ENCODE measurements at regions not wholly inside any gene's neighbourhood (a gene's known extent, or its start where the extent isn't known, plus 50 kb on each side); places are given as distances from the start of the nearest gene placed in this dataset.

DNA sequence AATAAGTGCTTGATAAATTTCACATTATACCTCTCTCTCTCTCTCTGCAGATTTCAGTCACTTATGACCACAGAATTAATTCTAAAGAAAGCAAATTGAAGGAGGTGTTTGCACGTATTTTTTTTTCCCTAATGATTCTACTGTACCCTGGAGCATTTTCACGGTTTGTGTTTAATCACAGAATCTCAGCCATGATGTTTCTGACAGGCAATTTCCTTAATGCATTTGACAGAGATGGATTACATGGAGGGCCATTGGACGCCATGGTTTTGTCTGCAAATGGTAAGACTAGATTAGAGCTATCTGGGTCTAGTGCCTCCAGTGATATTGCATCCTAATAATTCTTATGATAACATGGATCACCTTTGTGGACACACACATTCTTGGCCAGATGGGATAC lies 147.5 kb upstream of the RBFOX1 start:
- TF ChIP-seq POLR2A (IDR thresholded peaks at IDR 0.05; ENCODE audit: extremely low read depth, insufficient read length): no peak
- no peak for DNase-seq (ENCODE audit: low read depth)
- H3K4me3 ChIP-seq (ENCODE audit: low read depth, low read length): no peak overlapping the region

- no peak overlapping the region for H3K4me3 ChIP-seq (ENCODE audit: low read depth, low read length)
- TF ChIP-seq MYC (IDR thresholded peaks at IDR 0.05; ENCODE audit: low read depth, low read length): no peak
- DNase-seq (ENCODE audit: low read depth): no peak
Observed at GRCh38 chr16:7183768-7184167, 148.9 kb upstream of the RBFOX1 start.

- TF ChIP-seq MYC (IDR thresholded peaks at IDR 0.05; ENCODE audit: low read depth, low read length) (no peak), CTCF (IDR thresholded peaks at IDR 0.05; ENCODE audit: low read depth, low read length) (no peak), POLR2A (IDR thresholded peaks at IDR 0.05; ENCODE audit: extremely low read depth, insufficient read length) (no peak)
- TF ChIP-seq, protein P1, sequence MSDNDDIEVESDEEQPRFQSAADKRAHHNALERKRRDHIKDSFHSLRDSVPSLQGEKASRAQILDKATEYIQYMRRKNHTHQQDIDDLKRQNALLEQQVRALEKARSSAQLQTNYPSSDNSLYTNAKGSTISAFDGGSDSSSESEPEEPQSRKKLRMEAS (IDR thresholded peaks at IDR 0.05; ENCODE audit: low read depth, low read length): no peak
Observed at GRCh38 chr16:7182510-7183109, 150.0 kb upstream of the RBFOX1 start.

DNA sequence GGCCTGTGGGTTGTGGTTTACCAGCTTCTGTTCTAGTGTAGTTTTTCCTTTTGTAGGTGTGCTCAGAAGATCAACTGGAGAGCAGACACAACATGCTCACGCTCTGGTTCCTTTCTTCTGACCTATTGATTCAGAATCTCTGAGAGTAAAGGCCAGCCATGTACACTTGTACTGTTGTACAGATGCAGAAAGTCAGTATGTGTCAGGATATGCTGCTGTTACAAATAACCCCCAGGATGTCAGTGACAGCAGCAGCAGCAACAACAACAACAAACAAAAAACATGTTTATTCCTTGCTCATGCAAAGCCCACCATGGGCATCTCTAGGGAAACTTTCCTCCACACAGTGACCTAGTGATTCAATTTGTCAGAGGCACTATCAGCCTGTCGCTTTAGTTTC lies 154.8 kb upstream of the RBFOX1 start:
- H3K4me3 ChIP-seq (ENCODE audit: low read depth, low read length): no peak overlapping the region
- DNase-seq (ENCODE audit: low read depth): no peak
- no peak for TF ChIP-seq MYC (IDR thresholded peaks at IDR 0.05; ENCODE audit: low read depth, low read length)
- no peak for TF ChIP-seq CTCF (IDR thresholded peaks at IDR 0.05; ENCODE audit: low read depth, low read length)
- TF ChIP-seq, protein P1 (IDR thresholded peaks at IDR 0.05; ENCODE audit: low read depth, low read length): no peak
- TF ChIP-seq POLR2A (IDR thresholded peaks at IDR 0.05; ENCODE audit: extremely low read depth, insufficient read length): no peak

More at GRCh38 chr16:7182510-7183109, 150.0 kb upstream of the RBFOX1 start:
- no peak overlapping the region for H3K4me3 ChIP-seq (ENCODE audit: low read depth, low read length)
- no peak for DNase-seq (ENCODE audit: low read depth)

GRCh38 chr16:7171151-7171550 lies 161.5 kb upstream of the RBFOX1 start:
- TF ChIP-seq MYC (IDR thresholded peaks at IDR 0.05; ENCODE audit: low read depth, low read length) (no peak), CTCF (IDR thresholded peaks at IDR 0.05; ENCODE audit: low read depth, low read length) (no peak), POLR2A (IDR thresholded peaks at IDR 0.05; ENCODE audit: extremely low read depth, insufficient read length) (no peak)
- TF ChIP-seq, protein P1 (IDR thresholded peaks at IDR 0.05; ENCODE audit: low read depth, low read length): no peak
- no peak for DNase-seq (ENCODE audit: low read depth)
- H3K4me3 ChIP-seq (ENCODE audit: low read depth, low read length): no peak overlapping the region

DNA sequence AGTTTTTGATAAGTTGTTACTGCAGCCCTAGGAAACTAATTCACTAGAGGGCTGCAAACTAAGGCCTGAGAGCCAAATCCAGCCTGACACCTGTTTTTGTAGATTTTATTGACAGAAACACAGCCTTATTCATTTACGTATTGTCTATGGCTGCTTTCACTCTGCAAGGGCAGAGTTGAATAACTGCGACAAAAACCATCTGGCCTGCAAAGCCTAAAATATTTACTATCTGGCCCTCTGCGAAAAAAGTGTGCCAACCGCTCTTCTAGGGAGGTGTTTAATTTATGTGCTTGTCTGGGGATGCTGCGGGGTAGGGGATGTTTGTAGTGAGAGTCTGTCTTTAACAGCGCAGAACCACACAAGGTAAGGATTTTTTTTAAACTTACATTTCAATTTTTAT lies 165.0 kb upstream of the RBFOX1 start:
- no peak overlapping the region for H3K4me3 ChIP-seq (ENCODE audit: low read depth, low read length)
- DNase-seq (ENCODE audit: low read depth): no peak
- TF ChIP-seq, protein P1 (IDR thresholded peaks at IDR 0.05; ENCODE audit: low read depth, low read length): no peak
- no peak for TF ChIP-seq POLR2A (IDR thresholded peaks at IDR 0.05; ENCODE audit: extremely low read depth, insufficient read length)
- TF ChIP-seq MYC (IDR thresholded peaks at IDR 0.05; ENCODE audit: low read depth, low read length): no peak
- no peak for TF ChIP-seq CTCF (IDR thresholded peaks at IDR 0.05; ENCODE audit: low read depth, low read length)

DNA sequence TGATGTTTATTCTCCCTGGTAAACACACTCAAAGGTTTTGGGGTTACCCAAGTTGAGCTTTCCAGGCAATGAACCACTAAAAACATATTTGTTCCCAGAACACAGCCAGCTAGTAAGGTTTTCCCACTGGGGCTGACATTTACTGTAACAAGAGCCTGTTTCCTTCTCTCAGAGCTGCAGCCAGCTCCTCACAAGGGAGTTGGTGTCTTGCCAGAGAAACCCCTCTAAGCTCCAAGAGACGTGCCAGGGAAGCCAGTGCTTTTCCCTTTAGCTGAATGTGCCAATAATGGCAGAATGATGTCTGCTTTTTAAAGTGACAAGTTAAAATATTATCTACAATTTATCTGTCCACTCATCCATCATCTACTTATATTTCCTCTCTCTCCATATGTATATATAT lies 170.8 kb upstream of the RBFOX1 start:
- no peak overlapping the region for H3K4me3 ChIP-seq (ENCODE audit: low read depth, low read length)
- DNase-seq (ENCODE audit: low read depth): no peak
- no peak for TF ChIP-seq CTCF (IDR thresholded peaks at IDR 0.05; ENCODE audit: low read depth, low read length)
- no peak for TF ChIP-seq MYC (IDR thresholded peaks at IDR 0.05; ENCODE audit: low read depth, low read length)
